Stimulated activated CD8-positive, alpha-beta memory T cell treated with anti-CD3 and anti-CD28 coated beads, Interleukin-7, amount 100 ng/mL, for 1 hour (primary cell): ENCODE measurements at regions not wholly inside any gene's neighbourhood (a gene's known extent, or its start where the extent isn't known, plus 50 kb on each side); places are given as distances from the start of the nearest gene placed in this dataset.

Source experiments
- DNase-seq, 2 donors: peaks; one replicate each; pipeline ENCODE4 v3.0.0-alpha.2; 2020; ENCODE audit warnings: low read depth in 2 of 2

- DNase-seq = no peak
Measured at GRCh38 chr14:61893371-61893940, 131.2 kb downstream of the SNAPC1 start.

- DNase-seq = peak in 1 of 2 donors; percentile 19
Measured at GRCh38 chr14:61894452-61895077, 132.3 kb downstream of the SNAPC1 start.

- no peak for DNase-seq
Measured at GRCh38 chr14:61897300-61897699, 135.1 kb downstream of the SNAPC1 start.

GRCh38 chr14:61898568-61898967 is 136.3 kb downstream of the SNAPC1 start:
- no peak for DNase-seq

GRCh38 chr14:61899497-61899896 is 137.3 kb downstream of the SNAPC1 start:
- DNase-seq = no peak

- DNase-seq = no peak
Measured at GRCh38 chr14:61904946-61905345, 142.7 kb downstream of the SNAPC1 start.

- DNase-seq = no peak
Measured at GRCh38 chr14:61911574-61911973, 149.4 kb downstream of the SNAPC1 start.

GRCh38 chr14:61918998-61919397 is 156.8 kb downstream of the SNAPC1 start:
- no peak for DNase-seq

GRCh38 chr14:61923348-61923747 is 161.1 kb downstream of the SNAPC1 start:
- no peak for DNase-seq

- no peak for DNase-seq
Measured at GRCh38 chr14:61925043-61925442, 162.8 kb downstream of the SNAPC1 start.

GRCh38 chr14:61925732-61926435 is 163.7 kb downstream of the SNAPC1 start:
- no peak for DNase-seq

GRCh38 chr14:61927060-61927459 is 164.8 kb downstream of the SNAPC1 start:
- DNase-seq = no peak

GRCh38 chr14:61927520-61927919 is 165.3 kb downstream of the SNAPC1 start:
- DNase-seq = no peak

- DNase-seq = no peak
Measured at GRCh38 chr14:61928300-61928699, 166.1 kb downstream of the SNAPC1 start.

GRCh38 chr14:61928701-61929100 is 166.5 kb downstream of the SNAPC1 start:
- no peak for DNase-seq

- no peak for DNase-seq
Measured at GRCh38 chr14:61929651-61930050, 167.4 kb downstream of the SNAPC1 start.

- DNase-seq = no peak
Measured at GRCh38 chr14:61930101-61930857, 168.1 kb downstream of the SNAPC1 start.

- DNase-seq = no peak
Measured at GRCh38 chr14:61932974-61933373, 170.8 kb downstream of the SNAPC1 start.

- DNase-seq = no peak
Measured at GRCh38 chr14:61934385-61934784, 172.2 kb downstream of the SNAPC1 start.

- DNase-seq = no peak
Measured at GRCh38 chr14:61939776-61940175, 177.6 kb downstream of the SNAPC1 start.

- no peak for DNase-seq
Measured at GRCh38 chr14:61940666-61941420, 178.6 kb downstream of the SNAPC1 start.
